ENCODE measurements at regions not wholly inside any gene's neighbourhood (a gene's known extent, or its start where the extent isn't known, plus 50 kb on each side); places are given as distances from the start of the nearest gene placed in this dataset.

- TF ChIP-seq EZH2 (IDR thresholded peaks at IDR 0.05) = no peak
- TF ChIP-seq POLR2AphosphoS5 (IDR thresholded peaks at IDR 0.05; ENCODE audit: borderline replicate concordance, low read depth, low read length) = no peak
- TF ChIP-seq FOXP2 (optimal IDR thresholded peaks at IDR 0.05; ENCODE audit: control extremely low read depth, extremely low read length, insufficient read depth) = no peak
Measured at GRCh38 chr17:22270381-22270780, 578.1 kb downstream of the KCNJ18 start.
